Jurkat, Clone E6-1 (cell line): ENCODE measurements at regions not wholly inside any gene's neighbourhood (a gene's known extent, or its start where the extent isn't known, plus 50 kb on each side); places are given as distances from the start of the nearest gene placed in this dataset.
"Not testable (repeated sequence)": the region's sequence is repeated elsewhere in the genome, so short reads cannot be mapped to it uniquely, and the experiment has no call there.

Experiments used
- DNase-seq: peaks from one replicate; pipeline ENCODE4 v3.0.0-alpha.2; 2011; ENCODE audit warnings: low read depth, low spot score
- H3K4me3 ChIP-seq: 2 replicates; pipeline ENCODE4 v1.5.1; 2011; ENCODE audit warnings: mild to moderate bottlenecking, low read length, control low read depth, moderate library complexity

DNA sequence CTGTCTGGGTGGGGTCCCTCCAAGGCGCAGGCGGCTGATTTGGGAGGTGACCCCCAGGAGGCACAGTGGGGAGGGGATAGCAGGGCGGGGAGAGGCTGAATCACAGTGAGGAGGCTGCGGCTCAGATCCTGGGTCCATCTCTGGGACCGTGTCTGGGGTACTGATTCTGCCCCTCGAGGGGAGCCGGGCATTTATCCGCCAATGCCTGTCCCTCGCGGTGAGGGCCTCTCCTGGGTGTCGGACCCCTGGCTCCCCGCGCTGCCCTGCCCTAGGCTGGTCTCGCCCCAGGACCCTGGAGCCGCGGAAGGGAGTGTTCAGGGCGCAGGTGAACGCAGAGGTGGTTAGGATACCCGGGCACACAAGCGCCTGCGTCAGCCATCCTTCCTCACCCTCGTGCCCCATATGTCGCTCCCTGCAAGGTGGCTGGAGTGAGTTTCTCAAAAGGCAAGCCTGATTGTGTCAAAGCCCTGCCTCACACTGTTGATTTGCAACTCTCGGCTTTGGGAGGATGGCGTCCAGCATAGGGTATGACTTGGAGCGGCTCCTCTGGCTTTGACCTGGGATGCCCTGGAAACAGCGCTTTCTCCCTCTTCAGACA lies 530.9 kb downstream of the PTPRU start:
- no peak overlapping the region for H3K4me3 ChIP-seq

DNA sequence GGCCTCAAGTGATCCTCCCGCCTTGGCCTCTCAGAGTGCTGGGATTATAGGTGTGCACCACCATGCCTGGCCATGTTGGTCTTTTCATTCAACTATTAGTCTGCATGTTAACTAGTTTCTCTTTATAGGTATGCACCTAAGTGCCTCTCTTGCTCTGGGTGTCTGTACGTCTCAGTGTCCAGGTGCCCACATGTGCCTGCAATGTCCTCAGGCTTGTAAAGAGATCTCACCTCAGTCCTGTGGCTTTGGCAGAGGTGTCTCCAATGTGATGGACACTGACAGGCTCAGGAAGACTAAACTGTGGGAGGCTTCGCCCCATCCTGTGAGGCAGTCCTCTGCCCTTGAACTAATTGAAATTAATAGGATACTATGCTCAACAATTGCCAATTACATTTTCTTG lies 526.3 kb downstream of the PTPRU start:
- DNase-seq = no peak
- H3K4me3 ChIP-seq = no peak overlapping the region

More for the DNA sequence above, 530.9 kb downstream of the PTPRU start:
- no peak for DNase-seq

DNA sequence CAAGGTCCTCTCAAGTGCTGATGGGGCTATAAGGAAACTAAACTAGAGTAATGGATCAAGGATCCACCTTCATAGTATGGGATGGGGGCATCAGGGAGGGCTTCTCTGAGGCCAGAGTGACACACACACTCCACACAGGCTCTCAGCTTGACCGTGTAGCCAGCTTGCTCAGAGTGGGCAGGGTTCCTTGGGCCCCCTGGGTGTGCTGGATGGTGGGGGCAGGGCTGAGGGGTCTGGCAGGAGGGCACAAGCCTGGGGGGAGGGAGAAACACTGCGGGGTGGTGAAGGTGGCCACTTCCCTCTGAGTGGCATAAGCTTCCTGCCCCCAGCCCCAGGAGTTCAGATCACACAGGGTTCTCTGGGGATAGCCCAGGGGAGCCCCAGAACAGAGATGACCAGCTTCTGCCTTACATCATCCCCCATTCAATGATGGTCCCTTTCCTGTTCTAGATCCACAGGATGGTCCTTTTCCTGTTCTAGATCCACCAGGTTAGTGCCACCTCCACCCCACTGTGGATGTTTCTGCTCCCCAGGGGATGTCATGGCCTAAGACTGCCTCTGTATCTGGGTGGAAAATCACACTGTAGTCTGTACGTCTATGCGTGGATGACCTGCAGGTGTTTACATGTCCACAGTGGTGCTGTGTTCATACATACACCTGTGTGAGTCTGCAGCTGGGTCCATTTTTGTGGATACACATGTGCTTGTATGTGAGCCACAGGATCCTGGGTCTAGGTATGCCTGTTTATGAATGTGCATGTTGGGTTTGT lies 525.0 kb downstream of the PTPRU start:
- no peak for DNase-seq
- no peak overlapping the region for H3K4me3 ChIP-seq

DNA sequence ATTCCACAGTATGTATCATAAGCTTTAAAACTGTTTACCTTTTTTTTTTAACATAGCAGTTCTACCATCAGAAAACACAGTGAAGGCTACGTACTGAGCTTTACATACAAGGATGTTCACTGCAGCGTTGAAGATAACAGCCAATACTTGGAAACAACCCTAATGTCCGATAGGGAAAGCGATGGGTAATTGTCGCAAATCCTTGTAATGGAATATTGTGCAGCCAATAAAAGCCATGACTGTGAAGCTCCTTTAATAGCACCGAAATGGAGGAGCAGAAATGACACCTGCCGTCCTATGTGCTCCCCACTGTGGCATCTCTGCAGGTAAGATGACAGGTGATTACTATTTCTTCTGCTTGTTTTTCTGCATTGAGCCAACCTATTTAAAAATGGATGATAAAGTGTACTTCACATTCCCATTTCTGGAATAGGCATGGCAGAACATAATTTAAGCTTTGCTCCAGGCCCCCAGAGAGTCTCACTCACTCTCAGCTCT lies 523.8 kb downstream of the PTPRU start:
- no peak overlapping the region for H3K4me3 ChIP-seq
- DNase-seq = no peak

DNA sequence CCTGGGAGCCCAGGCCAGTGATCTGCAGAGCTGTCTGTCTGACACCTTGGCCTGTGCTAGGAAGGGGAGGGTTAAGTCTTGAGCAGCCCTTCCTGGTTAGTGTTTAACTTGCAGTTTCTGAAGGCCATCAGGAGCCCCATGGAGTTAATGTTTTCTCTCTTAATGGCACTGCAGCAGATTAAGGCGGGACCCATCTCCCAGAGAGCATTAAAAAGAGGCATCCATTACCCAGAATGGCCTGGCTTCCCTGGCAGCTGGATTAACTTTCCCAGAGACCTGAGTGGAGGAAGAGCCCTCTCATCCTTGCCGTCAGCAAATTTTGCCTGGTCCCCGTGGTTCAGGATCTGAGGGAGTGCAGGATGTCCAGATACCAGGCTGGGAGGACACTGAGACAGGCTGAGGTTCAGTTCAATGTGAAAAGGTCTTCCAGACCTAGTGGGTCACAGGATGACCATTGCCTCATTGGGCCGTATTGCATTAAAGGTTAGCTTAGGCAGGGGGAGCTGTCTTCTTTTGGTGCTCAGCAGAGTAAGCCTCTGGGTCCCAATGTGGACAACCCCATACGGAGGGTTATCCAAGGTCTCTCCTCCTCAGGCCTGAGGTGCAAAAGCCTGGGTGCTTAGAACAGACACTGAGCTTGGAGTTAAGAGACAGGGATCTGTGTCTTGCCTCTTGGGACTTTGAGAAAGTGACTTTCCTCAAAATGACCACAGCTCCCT lies 522.6 kb downstream of the PTPRU start:
- DNase-seq = no peak
- H3K4me3 ChIP-seq = no peak overlapping the region

DNA sequence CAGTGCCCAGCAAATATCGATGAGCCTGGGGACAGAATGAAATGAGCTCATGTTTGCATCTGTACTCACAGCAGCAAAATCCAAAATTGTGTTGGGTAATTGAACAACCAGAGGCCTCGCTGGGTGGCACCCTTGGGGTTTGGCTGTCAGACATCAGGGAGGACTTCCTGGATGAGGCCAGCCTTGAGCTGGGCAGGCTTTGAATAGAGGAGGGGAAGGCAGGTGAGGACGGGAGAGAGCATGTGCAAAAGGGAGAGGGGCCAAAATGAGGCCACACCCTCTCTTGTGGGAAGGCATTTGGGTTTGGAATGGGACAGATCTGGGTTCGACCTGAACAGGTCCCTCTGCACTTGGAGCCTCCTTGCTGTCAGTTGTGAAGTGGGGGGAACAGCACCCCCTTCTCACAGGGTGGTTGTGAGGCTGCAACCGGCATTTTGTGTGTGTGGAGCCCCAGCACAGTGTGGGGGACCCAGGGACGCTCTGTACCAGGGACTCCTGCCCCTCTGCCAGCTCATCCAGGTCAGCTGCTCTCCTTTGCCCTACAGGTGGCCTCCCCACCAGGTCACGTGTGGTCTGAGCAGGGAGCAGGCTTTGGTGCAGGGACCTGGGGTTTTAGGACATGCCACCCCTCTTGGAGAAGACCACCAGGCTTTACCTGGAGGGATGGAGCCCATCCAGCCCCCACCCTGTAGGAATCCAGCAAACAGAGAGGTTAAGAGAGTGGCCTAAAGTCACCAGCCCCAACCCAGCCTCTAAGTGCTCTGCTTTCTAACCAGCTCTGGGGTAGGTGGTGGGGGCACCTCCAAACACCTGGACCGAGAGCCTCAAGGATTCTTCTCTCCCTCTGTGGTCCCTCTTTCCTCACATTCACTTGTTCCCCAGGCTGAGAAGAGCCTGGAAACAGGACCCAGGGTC lies 521.8 kb downstream of the PTPRU start:
- H3K4me3 ChIP-seq = no peak overlapping the region
- DNase-seq = no peak

DNA sequence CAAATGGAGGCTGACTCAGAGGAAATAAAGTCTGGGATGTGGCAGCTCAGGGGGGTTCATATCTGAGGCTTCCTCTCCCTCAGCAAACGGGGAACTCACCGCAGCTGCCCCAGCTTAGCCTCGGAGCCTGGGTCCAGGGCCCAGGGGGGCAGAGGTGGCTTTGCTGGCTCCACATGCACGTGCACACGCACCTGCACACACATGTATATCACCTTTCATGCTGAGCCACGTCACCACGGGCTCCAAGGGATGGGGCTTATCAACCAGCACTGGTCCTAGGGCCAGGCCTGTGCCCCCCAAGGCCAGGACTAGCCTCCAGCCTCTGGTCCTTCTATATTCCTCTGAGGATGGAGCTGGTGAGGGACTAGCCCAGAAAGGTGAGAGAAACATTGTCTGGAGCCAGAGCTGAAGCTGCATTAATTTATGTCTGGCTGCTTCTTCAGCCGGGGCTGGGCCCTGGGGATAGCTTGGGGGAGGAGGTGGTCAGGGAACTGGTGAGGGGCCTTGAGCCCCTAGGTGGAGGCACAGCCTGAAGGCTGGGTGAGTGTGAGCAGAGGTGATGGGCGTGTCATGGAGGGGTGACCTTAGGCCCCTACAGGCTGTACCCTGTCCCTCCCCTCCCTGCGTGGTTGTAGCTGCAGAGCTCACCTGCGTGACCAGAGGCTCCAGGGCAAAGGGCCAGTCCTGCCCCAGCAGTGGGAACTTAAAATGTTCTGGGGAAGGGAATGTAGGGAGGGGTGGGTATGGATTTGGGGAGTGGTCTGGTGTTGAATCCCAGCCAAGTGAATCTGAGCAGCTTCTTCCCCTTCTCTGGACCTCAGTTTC lies 520.8 kb downstream of the PTPRU start:
- no peak for DNase-seq
- no peak overlapping the region for H3K4me3 ChIP-seq

DNA sequence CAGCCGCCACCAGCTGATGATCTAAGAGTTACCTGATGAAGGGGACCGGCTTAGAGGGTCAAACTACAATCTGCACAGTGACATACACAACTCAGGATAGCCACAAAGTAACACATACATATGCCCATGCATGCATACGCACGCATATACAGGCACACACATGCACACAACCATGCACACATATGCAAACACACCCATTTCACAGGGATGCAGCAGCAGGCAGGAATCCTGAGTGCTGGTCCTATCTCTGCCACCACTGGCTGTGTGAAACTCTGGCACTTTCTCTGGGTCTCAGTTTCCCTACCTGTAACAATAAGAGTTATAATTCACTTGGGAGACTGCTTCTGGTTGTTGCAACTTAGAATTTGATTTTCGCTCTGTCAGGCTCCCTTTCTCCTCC lies 520.2 kb downstream of the PTPRU start:
- no peak for DNase-seq
- H3K4me3 ChIP-seq = no peak overlapping the region

DNA sequence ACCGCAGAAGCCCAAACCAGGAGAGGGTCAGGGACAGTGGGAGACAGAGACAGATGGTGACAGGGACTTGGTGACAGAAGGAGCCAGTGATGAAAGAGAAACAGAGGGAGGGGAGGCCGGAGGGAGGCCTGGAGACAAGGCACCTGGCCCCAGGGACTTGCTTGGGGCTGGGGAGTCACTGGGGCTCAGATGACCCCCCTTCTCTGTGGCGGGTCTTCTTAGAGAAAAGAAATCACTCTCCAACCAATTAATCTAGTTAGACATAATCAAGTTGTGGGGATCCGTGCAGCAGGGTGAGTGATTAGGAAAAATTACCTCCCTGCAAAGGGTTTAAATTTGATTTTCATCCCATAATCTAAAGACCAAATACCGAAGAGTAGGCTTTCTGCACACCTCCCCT lies 519.8 kb downstream of the PTPRU start:
- no peak for DNase-seq

DNA sequence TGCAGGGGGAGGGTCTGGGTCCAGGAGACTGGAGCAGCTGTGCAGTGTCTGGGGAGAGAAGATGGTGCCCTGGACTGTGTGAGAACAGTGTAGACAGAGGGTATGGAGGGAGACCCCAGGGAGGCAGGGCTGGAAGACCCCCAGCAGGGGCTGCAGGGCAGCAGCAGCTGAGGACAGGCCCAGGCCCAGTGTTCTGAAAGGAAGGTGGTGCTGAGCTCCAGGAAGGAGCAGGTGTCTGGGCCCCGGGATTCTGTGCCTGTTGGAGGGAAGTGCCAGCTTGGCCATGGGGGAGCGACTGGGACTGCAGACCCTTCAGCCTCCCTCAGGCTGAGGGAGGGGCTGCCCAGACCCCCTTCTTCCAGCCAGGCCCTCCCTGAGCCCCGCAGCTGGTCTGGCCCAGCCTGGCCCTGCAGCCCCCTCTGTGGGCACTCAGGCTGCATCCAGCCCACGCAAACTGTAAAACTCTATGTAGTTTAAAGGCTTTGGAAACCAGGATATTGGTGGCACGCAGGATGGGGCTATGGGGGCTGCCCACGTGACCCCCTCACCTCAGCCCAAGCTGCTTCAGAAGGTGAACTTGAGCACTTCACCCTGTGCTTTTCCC lies 519.2 kb downstream of the PTPRU start:
- not testable (repeated sequence) for H3K4me3 ChIP-seq, DNase-seq

More for the DNA sequence above, 519.8 kb downstream of the PTPRU start:
- no peak overlapping the region for H3K4me3 ChIP-seq

DNA sequence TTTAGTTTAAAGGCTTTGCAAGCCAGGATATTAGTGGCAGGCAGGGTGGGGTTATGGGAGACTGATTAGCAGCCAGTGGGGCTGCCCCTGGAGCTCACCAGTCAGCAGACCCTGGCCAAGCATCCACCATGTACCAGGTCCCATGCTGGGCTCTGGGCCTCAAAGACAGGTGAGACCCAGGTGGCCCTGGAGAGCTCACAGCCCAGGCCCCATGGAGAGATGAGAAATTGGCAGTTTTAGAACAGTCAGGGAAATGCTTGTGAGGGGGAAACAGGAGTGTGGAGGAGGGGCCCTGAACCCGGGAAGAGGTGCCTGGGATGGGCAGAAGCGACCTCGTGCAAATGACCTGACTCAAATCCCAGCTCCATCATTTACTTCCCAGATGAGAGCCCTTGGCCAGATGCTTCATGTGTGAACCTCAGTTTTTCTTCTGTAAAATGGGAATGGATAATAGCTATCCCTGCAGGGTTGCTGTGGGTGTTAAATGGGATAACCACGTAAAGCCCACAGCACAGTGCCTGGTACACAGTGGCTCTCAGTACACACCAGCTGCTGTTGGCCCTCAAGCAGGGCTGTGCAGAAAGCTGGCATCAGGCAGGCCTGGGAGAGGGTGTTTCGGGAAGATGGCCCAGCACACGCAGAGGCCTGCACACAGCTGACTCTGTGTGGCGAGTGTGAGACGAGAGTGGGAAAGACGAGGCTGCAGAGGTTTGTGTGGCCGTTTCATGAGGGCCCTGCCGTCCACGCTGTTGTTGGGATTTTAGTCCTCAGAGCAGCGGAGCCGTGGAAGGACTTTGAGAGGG lies 518.5 kb downstream of the PTPRU start:
- DNase-seq = no peak
- no peak overlapping the region for H3K4me3 ChIP-seq

DNA sequence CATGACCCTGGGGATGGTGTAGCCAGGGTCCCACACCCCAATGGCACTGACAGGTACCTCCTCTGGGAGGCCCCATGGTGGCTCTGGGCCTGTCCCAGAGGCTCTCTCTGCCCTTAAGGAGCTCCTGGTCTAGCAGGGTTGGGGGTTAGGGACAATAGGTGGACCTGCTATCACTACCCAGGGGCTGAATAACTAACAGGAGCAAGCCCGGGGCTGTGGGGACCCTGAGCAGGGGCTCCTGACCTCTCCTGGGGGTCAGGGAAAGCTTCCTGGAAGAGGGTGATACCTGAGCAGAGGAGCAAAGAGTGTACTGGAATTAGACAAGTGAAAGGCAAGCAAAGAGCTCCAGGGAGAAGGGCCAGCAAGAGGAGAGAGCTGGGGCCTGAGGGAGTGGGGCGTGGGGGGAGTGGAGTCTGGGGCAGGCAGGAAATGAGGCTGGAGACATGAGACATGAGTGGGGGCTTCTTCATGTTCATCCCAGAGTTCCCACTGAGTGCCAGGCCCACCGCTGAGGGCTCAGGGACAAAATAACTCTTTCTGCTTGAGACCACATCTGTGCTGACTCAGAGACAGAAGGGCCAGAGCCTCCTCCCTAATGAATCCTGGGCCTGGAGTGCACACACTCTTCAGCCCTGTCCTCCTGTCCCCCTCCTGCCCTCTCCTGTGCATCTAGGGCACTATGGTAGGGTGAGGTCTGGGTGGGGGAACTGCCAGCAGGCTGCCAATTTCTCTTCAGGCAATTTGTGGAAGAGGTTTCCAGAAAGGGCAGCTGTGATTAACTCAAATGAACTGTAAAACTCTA lies 517.6 kb downstream of the PTPRU start:
- no peak for DNase-seq
- H3K4me3 ChIP-seq = no peak overlapping the region

DNA sequence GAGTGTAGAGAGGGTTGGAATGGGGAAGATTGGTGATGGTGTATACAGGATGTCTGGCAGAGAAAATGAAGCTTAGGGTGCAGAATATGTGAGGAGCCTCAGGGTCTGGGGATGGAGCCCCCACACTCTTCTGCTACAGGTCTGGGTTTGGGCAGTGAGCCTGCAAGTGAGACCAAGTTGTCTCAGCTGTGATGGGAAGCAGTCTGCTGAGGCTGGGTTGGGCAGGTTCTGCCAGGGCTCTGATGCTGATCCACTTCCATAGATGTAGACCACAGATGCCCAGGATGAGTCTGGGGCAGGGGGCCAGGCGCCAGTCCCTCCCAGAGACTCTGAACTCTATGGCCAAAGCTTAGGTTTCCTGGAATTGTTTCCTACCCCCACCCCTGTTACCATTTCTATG lies 516.9 kb downstream of the PTPRU start:
- no peak for DNase-seq
- no peak overlapping the region for H3K4me3 ChIP-seq

DNA sequence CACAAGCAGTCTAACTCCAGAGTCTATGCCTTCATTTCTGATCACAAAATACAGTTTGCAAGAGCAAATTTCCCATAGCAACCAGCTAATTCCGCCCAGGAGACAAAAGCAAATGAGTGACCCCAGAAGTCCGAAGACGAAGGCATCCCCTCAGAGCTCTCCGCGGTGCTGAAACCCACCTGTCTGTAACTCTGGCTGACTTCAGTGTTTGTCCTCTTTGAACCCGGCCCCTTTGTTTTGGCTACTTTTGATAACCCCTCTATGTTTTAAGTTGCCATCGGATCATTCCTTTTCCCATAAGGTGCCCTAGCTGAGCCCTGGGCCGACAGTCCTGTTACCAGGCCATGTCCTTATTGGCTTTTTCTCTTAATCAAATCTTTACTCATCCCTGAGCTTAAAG lies 515.8 kb downstream of the PTPRU start:
- no peak for DNase-seq
- H3K4me3 ChIP-seq = no peak overlapping the region

DNA sequence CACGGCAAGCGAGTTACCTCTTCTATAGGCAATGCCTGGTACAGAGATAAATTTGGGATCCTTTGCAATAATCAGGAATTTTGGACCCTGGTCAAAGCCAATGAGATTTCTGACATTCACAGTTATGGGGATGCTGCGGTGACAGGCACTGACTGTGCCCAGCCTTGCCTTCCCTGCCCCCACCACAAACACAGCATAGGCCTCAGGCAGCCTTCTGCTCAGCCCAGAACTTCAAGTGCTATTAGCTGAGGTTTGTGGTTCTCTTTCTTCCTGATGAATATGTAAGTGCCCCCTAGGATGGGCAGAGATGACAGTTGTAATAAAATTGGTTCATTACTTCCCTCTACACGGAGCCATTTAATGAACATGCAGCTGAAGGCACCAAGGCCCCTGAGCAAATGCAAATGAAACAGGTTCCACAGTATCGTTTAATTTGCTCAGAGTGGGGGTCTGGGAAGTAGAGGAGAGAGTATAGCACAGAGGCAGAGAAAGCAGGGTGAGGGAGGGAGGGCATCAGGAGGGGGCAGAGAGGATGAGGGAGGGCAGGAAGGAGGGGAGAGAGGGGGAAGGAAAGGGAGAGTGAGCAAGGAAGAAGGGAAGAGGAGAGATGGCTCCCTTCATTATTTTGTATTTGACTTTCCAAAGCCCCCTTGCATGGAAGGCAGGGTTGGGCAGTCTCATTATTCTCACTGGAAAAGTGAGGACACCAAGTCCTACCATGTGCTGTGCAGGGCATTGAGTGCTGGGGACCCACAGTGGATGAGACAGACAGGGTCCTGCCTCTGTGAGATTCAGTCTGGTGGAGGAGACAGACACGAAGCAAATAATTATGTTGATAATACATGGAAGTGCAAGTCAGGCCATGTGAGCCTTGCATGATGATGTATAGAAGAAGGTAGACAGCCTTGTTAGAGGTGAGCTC lies 513.0 kb downstream of the PTPRU start:
- DNase-seq = no peak
- H3K4me3 ChIP-seq = no peak overlapping the region
